A549 (cell line): ENCODE measurements at regions not wholly inside any gene's neighbourhood (a gene's known extent, or its start where the extent isn't known, plus 50 kb on each side); places are given as distances from the start of the nearest gene placed in this dataset.

Source experiments
- CEBPB ChIP-seq, 2 experiments: fragments of >200 bp in 1 of 2; sonication (Bioruptor Twin) in 1 of 2; formaldehyde crosslinking in 1 of 2; IDR thresholded peaks; 2 replicates each; pipeline ENCODE4 v1.6.1; 2012 to 2016
- HDAC2 ChIP-seq: fragments of 200-600 bp; sonication (generic); IDR thresholded peaks from 2 replicates; pipeline ENCODE4 v1.6.1; 2016
- HOXA7 ChIP-seq: fragments of 250-450 bp; sonication (Bioruptor Pico); IDR thresholded peaks from 2 replicates; pipeline ENCODE4 v1.5.0; 2020; ENCODE audit warnings: mild to moderate bottlenecking, moderate library complexity
- PHF8 ChIP-seq: fragments of 200-600 bp; sonication (generic); IDR thresholded peaks from 2 replicates; pipeline ENCODE4 v1.6.1; 2016; ENCODE audit warnings: low read depth, mild to moderate bottlenecking, antibody characterized with exemption, moderate library complexity, borderline replicate concordance
- POLR2AphosphoS2 ChIP-seq: conservative IDR thresholded peaks from 2 replicates; pipeline ENCODE4 v1.6.1; 2012; ENCODE audit warnings: low read length, improper control_type of control experiment, inconsistent platforms
- RCOR1 ChIP-seq: fragments of 150-350 bp; IDR thresholded peaks from 2 replicates; pipeline ENCODE4 v1.6.1; 2014; ENCODE audit warnings: antibody characterized with exemption, low read length, low read depth
- TF ChIP-seq, protein P1 (sequence below): fragments of >200 bp; sonication (Bioruptor Twin); formaldehyde crosslinking; IDR thresholded peaks from 3 replicates; pipeline ENCODE4 v1.5.1; 2016
- TF ChIP-seq, protein P2 (sequence below): IDR thresholded peaks from 2 replicates; pipeline ENCODE4 v1.6.1; 2012
- TF ChIP-seq, protein P3 (sequence below): fragments of 450-650 bp; IDR thresholded peaks from 2 replicates; pipeline ENCODE4 v1.6.1; 2014; ENCODE audit warnings: antibody characterized with exemption

DNA sequence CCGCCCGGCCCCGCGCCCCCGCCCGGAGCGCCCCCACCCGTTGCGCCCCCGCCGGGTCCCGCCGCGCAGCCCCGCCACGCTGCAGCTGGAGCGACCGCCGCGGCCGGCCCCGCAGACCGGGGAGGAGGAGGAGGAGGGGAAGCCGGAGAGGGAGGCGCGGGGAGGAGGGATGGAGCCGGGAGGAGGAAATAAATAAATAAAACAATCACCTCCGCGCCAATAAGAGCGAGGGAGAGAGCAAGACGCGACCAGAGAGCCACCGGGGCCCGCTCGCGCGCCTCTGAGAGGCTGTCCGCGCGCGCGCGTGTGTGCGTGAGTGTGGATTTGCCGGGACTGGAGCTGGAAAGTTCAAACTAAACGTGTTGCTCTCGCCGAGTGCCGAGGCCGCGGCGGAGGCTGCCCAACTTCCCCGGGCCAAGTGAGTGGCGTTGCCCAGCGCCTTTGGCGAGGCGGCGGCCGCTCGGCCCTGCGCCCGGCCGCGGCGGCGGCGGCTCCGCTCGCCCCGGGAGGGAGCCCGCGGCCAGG lies 2184.4 kb upstream of the TENM3 start:
- no peak for TF ChIP-seq RCOR1
- TF ChIP-seq HDAC2 = no peak
- TF ChIP-seq, protein P1, sequence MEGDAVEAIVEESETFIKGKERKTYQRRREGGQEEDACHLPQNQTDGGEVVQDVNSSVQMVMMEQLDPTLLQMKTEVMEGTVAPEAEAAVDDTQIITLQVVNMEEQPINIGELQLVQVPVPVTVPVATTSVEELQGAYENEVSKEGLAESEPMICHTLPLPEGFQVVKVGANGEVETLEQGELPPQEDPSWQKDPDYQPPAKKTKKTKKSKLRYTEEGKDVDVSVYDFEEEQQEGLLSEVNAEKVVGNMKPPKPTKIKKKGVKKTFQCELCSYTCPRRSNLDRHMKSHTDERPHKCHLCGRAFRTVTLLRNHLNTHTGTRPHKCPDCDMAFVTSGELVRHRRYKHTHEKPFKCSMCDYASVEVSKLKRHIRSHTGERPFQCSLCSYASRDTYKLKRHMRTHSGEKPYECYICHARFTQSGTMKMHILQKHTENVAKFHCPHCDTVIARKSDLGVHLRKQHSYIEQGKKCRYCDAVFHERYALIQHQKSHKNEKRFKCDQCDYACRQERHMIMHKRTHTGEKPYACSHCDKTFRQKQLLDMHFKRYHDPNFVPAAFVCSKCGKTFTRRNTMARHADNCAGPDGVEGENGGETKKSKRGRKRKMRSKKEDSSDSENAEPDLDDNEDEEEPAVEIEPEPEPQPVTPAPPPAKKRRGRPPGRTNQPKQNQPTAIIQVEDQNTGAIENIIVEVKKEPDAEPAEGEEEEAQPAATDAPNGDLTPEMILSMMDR = no peak
- no peak for TF ChIP-seq CEBPB (IDR thresholded peaks at IDR 0.05)
- no peak for TF ChIP-seq PHF8
- TF ChIP-seq, protein P2, sequence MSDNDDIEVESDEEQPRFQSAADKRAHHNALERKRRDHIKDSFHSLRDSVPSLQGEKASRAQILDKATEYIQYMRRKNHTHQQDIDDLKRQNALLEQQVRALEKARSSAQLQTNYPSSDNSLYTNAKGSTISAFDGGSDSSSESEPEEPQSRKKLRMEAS = peak; percentile 20; the same call in 1 of the 2 replicates
- TF ChIP-seq, protein P3, sequence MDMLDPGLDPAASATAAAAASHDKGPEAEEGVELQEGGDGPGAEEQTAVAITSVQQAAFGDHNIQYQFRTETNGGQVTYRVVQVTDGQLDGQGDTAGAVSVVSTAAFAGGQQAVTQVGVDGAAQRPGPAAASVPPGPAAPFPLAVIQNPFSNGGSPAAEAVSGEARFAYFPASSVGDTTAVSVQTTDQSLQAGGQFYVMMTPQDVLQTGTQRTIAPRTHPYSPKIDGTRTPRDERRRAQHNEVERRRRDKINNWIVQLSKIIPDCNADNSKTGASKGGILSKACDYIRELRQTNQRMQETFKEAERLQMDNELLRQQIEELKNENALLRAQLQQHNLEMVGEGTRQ = no peak
- TF ChIP-seq POLR2AphosphoS2 = no peak
- no peak for TF ChIP-seq HOXA7 (CRISPR knock-in tag)
